KOPT-K1 (cell line): ENCODE measurements at regions not wholly inside any gene's neighbourhood (a gene's known extent, or its start where the extent isn't known, plus 50 kb on each side); places are given as distances from the start of the nearest gene placed in this dataset.
"Not testable (repeated sequence)": the region's sequence is repeated elsewhere in the genome, so short reads cannot be mapped to it uniquely, and the experiment has no call there.

ENCODE experiments used
- H3K27ac ChIP-seq: fragments of 200-600 bp; sonication (generic); 2 replicates; pipeline ENCODE4 v1.5.1; 2016; ENCODE audit warnings: antibody characterized with exemption, mild to moderate bottlenecking, low read depth, low read length; ENCODE audit not compliant: poor library complexity, severe bottlenecking
- H3K36me3 ChIP-seq: fragments of 200-600 bp; sonication (generic); 2 replicates; pipeline ENCODE4 v1.5.1; 2017; ENCODE audit warnings: antibody characterized with exemption, mild to moderate bottlenecking, low read length, moderate library complexity; ENCODE audit not compliant: insufficient read depth
- H3K9me3 ChIP-seq: fragments of 200-600 bp; sonication (generic); 2 replicates; pipeline ENCODE4 v1.5.1; 2017; ENCODE audit warnings: antibody characterized with exemption, low read length, mild to moderate bottlenecking; ENCODE audit not compliant: insufficient read depth, poor library complexity, severe bottlenecking

DNA sequence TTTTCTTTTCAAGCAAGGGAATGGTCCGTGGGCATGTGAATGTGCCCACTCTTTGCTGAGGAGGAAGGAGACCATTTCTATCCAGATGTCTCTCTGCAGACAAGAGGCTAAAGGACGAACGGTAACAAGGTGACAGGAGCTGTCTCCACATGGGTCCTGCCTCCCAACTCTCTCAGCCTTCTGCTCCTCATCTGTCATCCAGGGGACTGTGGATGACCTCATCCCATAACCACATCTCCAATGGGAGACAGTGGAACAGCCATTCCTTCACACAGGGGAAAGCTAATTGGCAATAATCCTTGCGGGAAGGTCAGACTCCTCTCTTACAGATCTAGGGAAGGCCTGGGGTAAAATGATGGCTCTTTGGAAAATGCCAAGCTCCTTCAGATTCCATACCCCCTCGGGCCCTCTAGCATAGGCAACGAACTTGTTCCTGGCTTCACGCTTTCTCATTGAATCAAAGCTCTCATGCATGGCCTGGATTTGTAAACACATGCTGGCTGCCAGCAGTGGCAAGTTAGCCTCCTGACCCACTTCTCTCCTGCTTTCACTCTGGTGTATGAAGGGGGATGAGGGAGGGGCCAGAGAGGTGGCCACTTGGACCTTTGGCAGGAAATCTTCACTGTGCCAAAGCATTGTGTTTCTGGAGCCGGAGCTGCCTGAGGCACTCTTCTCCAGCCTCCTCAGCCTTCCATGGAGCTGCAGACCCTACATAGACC, 65.8 kb upstream of the IKBKE start:
- not testable (repeated sequence) for H3K36me3 ChIP-seq, H3K9me3 ChIP-seq, H3K27ac ChIP-seq

DNA sequence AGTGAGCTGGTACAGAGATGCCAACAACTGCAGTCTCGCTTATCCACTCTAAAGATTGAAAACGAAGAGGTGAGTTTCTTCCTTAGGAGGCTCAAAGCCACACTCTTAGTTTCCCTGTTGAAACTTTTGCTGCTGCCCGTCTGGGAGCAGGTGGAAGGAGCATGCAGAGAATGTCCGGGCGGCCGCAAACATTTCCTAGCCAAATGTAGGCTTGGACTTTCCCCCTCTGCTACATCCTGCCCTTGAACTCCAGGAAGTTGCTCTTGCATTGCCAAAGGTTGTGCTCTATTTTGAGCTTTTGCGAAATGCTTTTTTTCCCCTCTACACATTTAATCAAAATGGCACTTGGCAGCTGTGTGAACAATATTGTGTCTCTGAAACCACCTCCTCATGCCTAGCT, 65.0 kb upstream of the IKBKE start:
- H3K9me3 ChIP-seq, H3K36me3 ChIP-seq, H3K27ac ChIP-seq: not testable (repeated sequence)

DNA sequence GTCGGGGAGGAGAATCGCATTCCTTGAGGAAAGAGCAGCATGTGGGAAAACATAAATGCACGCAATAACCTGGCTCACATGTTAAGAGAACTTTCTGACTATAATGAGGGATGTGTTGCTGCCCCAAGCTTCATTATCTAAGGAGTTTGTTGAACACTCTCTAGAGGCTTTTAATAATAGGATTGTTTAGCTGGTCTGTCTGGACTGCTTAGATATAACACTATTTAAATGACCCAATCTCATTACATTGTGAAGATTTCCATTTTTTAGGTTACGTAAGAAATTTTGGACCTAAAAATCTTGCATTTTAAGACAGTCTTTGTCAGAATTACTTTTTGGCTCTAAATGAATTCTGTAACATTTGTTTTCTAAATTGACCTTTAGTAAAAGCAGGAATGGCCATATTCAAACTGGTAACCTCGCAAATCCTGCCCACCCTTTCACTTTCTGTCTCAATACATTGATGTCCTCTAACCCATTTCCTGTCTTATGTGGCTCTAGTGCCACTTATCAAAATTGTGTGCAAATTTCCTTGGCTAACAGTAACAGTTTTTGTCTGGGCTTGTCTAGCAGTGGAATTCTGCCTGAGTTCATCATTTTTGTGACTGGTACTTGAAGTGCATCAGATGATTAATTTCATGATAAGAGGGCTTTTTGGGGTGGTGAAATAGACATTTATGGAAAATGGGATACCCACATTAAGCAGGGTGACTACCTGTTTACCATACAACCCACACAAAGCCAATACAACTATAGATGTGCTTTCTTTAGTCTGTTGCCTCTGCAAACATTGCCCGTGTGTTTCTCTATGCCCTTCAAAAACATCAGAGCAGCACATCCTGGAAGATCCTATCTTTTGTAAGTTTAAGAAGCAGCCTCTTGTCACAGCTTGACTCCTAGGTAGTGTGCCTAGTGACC, 61.6 kb upstream of the IKBKE start:
- H3K9me3 ChIP-seq, H3K27ac ChIP-seq, H3K36me3 ChIP-seq: not testable (repeated sequence)

DNA sequence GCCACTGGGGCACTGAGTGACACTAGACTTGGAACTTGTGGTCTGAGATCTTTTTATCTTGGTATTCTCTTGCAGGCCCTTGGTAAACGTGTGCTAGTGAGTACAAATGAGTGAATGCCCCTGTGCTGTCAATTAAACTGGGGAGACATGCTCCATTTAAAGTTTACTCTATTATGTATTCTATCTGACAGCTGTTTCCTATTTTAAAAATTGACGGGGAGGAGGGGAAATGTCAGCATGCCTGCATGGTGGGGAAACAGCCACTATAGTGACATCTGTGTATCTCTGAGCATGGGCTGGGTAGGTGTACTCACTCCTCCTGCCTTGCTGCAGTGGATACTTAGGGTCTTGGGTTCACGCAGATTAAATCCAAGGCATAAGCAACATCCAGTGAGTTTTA, 59.0 kb upstream of the IKBKE start:
- no peaks in the 10 kb centered on the region for H3K9me3 ChIP-seq
- no peak overlapping the region for H3K27ac ChIP-seq
- peaks cover 7% of the 10 kb centered on the region for H3K36me3 ChIP-seq

DNA sequence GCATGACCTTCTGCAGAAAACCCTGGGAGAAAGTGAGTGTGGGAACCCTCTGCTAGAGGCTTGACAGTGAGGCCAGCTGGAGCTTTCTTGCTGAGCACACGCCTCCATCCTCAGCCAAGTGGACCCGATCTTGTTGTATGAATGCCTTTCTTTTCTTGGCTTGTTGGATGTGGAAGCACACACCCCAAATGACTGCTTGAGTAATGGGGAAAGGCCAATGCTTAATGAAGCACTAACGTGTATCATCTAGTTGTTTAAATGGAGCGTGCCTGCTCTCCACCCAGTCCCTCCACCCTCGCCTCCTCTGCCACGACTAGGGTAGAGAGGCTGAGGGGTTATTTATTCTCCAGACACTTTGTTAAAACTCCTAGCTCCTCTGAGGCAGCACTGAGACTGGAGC, 54.3 kb upstream of the IKBKE start:
- Histone ChIP-seq H3K36me3 (peaks cover 41% of the 10 kb centered on the region), H3K27ac (no peak overlapping the region), H3K9me3 (no peaks in the 10 kb centered on the region)

DNA sequence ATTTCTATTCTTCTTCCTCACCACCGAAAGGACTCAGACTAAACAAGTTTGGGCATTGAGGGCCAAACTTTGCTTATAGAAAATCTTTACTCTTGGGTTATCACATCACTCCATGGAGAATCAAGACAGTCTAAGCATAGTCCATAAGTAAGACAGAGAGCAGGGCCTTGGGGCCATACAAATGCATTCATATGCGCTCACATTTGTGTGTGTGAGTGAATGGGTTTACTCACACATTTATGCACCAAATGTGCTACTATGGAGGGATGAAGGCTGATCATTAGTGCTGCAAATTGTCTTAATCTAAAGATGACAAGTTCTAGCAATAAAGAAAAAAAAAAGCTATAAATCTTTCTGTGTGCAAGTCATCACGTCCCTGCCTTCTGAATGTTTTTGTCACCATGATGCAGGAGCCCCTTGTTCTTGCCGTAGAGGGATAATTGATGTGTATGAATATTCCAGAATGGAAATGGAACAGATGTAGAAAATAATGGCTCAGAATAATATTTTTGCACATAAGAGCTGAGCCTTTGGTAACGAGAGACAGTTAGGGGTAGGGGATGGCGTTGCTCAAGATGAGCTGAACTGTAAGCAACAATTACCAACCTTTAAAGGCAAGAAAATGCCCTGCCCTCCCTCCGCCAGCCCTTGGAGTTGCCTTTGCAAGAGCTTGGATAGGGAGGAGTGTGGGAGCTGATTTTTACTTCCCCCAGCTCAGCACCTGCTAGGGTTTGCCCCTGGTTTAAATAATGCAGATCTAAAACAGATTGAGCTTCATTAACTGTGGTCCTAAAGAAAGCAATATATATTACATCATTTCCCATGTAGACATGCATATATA, 52.3 kb upstream of the IKBKE start:
- Histone ChIP-seq H3K36me3 (peaks cover 50% of the 10 kb centered on the region), H3K9me3 (no peaks in the 10 kb centered on the region), H3K27ac (no peak overlapping the region)

DNA sequence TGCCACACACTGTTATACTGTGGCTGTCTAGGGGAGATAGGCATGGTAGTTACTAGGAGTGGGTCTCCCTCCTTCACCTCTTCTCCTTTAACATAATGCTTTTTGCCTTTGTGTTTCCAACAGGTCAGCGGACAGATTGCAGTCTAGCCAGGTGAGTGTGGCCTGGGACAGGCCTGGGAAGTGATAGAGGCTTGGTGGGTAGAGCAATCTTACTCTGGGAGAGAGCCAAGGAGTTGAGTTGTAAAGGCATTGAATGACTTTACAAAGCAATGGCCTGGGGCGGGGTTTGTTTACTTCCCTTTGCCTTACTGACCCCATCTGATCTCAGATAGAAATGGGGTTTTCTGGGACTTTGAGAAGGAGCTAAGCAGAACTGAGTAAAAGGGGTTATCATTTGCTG, 51.0 kb upstream of the IKBKE start:
- Histone ChIP-seq H3K27ac (no peak overlapping the region), H3K9me3 (no peaks in the 10 kb centered on the region), H3K36me3 (peaks cover 56% of the 10 kb centered on the region)

DNA sequence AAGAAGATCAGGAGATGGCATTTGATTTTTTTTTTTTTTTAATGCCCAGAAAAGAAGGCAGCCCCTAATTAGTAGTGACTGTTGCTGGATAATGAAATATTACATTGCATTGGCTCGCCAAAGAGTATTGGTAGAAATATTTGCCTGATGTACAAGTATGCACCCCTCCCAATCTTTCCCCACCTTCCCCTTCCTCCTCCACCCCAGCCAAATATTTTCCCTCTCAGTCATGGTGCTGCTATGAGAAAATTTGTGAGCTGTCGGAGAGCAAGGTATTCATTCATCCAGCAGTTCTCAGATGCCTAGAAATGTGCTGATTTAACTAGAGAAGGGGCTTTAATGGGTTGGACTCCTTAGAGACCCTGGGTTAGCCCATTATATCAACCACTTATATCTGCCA, 50.5 kb upstream of the IKBKE start:
- Histone ChIP-seq H3K9me3 (no peaks in the 10 kb centered on the region), H3K27ac (no peak overlapping the region), H3K36me3 (peaks cover 60% of the 10 kb centered on the region)

DNA sequence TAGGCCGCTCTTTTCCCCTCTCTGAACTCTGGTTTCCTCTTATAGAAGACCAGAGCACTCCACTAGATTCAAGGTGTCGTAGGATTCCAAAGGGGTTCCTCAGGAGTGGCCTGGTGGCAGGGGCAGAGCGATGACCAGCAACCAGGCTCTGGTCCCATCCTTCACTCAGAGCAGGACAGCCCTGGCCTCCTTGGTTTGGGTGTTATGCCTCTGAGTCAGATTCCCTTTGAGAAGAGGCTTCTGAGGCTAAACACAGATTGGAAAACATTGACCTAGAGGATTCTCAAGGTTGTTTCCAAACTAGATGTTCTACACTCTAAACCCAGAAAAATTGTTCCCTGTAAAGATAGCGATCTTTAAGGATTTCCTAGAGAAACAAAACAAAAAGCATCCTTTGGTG, 49.8 kb upstream of the IKBKE start:
- Histone ChIP-seq H3K27ac (no peak overlapping the region), H3K36me3 (peaks cover 62% of the 10 kb centered on the region)

More for the DNA sequence above, 49.8 kb upstream of the IKBKE start:
- H3K9me3 ChIP-seq = no peaks in the 10 kb centered on the region
